Nephron progenitor cell (in vitro differentiated cells): ENCODE measurements at regions not wholly inside any gene's neighbourhood (a gene's known extent, or its start where the extent isn't known, plus 50 kb on each side); places are given as distances from the start of the nearest gene placed in this dataset.
A peak's percentile ranks its signal among the peaks of the same experiment; 100 is the strongest.

Experiments
- DNase-seq: peaks from one replicate; pipeline ENCODE4 v3.0.0; 2021
- H3K27ac Mint-ChIP-seq: 2 replicates; pipeline ENCODE4 v1.8.0; 2021; ENCODE audit warnings: mild to moderate bottlenecking, moderate library complexity, mixed read lengths
- H3K27me3 Mint-ChIP-seq: 2 replicates; pipeline ENCODE4 v1.8.0; 2021; ENCODE audit warnings: mild to moderate bottlenecking, low read depth, mixed read lengths; ENCODE audit not compliant: poor library complexity
- H3K36me3 Mint-ChIP-seq: 2 replicates; pipeline ENCODE4 v1.8.0; 2021; ENCODE audit warnings: low read depth, mixed read lengths
- H3K4me1 Mint-ChIP-seq: 2 replicates; pipeline ENCODE4 v1.8.0; 2021; ENCODE audit warnings: mixed read lengths
- H3K4me3 Mint-ChIP-seq: 2 replicates; pipeline ENCODE4 v1.8.0; 2021; ENCODE audit warnings: mild to moderate bottlenecking, moderate library complexity, mixed read lengths
- H3K9me3 Mint-ChIP-seq: 2 replicates; pipeline ENCODE4 v1.8.0; 2021; ENCODE audit warnings: mild to moderate bottlenecking, moderate library complexity, mixed read lengths
- CTCF ChIP-seq: fragments of 200-600 bp; sonication (generic); IDR thresholded peaks from 2 replicates; pipeline ENCODE4 v1.5.0; 2021; ENCODE audit warnings: antibody characterized with exemption

GRCh38 chr10:108989976-108990375 is 933.3 kb downstream of the XPNPEP1 start:
- no peaks in the 10 kb centered on the region for H3K4me1 Mint-ChIP-seq
- no peak for DNase-seq
- no peak for TF ChIP-seq CTCF
- H3K27ac Mint-ChIP-seq, result no peak overlapping the region
- no peak overlapping the region for H3K4me3 Mint-ChIP-seq
- H3K27me3 Mint-ChIP-seq, result peaks cover 13% of the 10 kb centered on the region
- H3K36me3 Mint-ChIP-seq, result no peaks in the 10 kb centered on the region
- no peaks in the 10 kb centered on the region for H3K9me3 Mint-ChIP-seq

GRCh38 chr10:108982159-108982558 is 941.2 kb downstream of the XPNPEP1 start:
- no peak overlapping the region for H3K4me3 Mint-ChIP-seq
- H3K27me3 Mint-ChIP-seq, result peaks cover 5% of the 10 kb centered on the region
- H3K4me1 Mint-ChIP-seq, result no peaks in the 10 kb centered on the region
- no peak for DNase-seq
- peaks cover 2% of the 10 kb centered on the region for H3K9me3 Mint-ChIP-seq
- no peaks in the 10 kb centered on the region for H3K36me3 Mint-ChIP-seq
- H3K27ac Mint-ChIP-seq, result no peak overlapping the region
- no peak for TF ChIP-seq CTCF

- H3K4me3 Mint-ChIP-seq, result no peak overlapping the region
- TF ChIP-seq CTCF, result no peak
Measured at GRCh38 chr10:108980869-108981268, 942.4 kb downstream of the XPNPEP1 start.

GRCh38 chr10:108975459-108976058 is 947.8 kb downstream of the XPNPEP1 start:
- Mint-ChIP-seq H3K27ac (no peak overlapping the region), H3K4me1 (no peaks in the 10 kb centered on the region), H3K9me3 (peaks cover 12% of the 10 kb centered on the region), H3K27me3 (peaks cover 5% of the 10 kb centered on the region), H3K36me3 (no peaks in the 10 kb centered on the region), H3K4me3 (no peak overlapping the region)
- no peak for TF ChIP-seq CTCF
- no peak for DNase-seq

More at GRCh38 chr10:108980869-108981268, 942.4 kb downstream of the XPNPEP1 start:
- no peak for DNase-seq
- Mint-ChIP-seq H3K9me3 (peaks cover 9% of the 10 kb centered on the region), H3K4me1 (no peaks in the 10 kb centered on the region), H3K27me3 (peaks cover 5% of the 10 kb centered on the region), H3K36me3 (no peaks in the 10 kb centered on the region), H3K27ac (no peak overlapping the region)

- no peak overlapping the region for H3K4me3 Mint-ChIP-seq
- no peak overlapping the region for H3K27ac Mint-ChIP-seq
- H3K9me3 Mint-ChIP-seq, result peaks cover 3% of the 10 kb centered on the region
- no peaks in the 10 kb centered on the region for H3K4me1 Mint-ChIP-seq
- no peaks in the 10 kb centered on the region for H3K36me3 Mint-ChIP-seq
- H3K27me3 Mint-ChIP-seq, result no peaks in the 10 kb centered on the region
- no peak for TF ChIP-seq CTCF
- DNase-seq, result peak; percentile 61
Measured at GRCh38 chr10:108970016-108970415, 953.3 kb downstream of the XPNPEP1 start.

- H3K4me3 Mint-ChIP-seq, result no peak overlapping the region
Measured at GRCh38 chr10:108966411-108966810, 956.9 kb downstream of the XPNPEP1 start.

More at GRCh38 chr10:108966411-108966810, 956.9 kb downstream of the XPNPEP1 start:
- Mint-ChIP-seq H3K9me3 (no peaks in the 10 kb centered on the region), H3K36me3 (no peaks in the 10 kb centered on the region), H3K27ac (no peak overlapping the region), H3K27me3 (no peaks in the 10 kb centered on the region), H3K4me1 (no peaks in the 10 kb centered on the region)
- no peak for DNase-seq
- TF ChIP-seq CTCF, result no peak
